Upper lobe of left lung (tissue), 6 donors: ENCODE measurements at regions not wholly inside any gene's neighbourhood (a gene's known extent, or its start where the extent isn't known, plus 50 kb on each side); places are given as distances from the start of the nearest gene placed in this dataset.
"Not testable (repeated sequence)": the region's sequence is repeated elsewhere in the genome, so short reads cannot be mapped to it uniquely, and the experiment has no call there.

Source experiments
- ATAC-seq, 2 donors: fragments of 200-7000 bp; cut with Tn5 transposase; one replicate each; pipeline ENCODE4 v1.9.1; 2022; ENCODE audit warnings: mild to moderate bottlenecking in 2 of 2, moderate library complexity in 2 of 2; ENCODE audit not compliant: low FRiP score in 2 of 2
- DNase-seq, 2 donors: peaks; one replicate each; pipeline ENCODE4 v3.0.0-alpha.2; 2019 to 2020
- H3K27ac ChIP-seq, 4 donors: fragments of 200-600 bp; sonication (generic); one replicate each; pipeline ENCODE4 v1.5.1; 2016 to 2019
- H3K27me3 ChIP-seq, 4 donors: fragments of 200-600 bp; sonication (generic); one replicate each; pipeline ENCODE4 v1.5.1; 2017 to 2019
- H3K36me3 ChIP-seq, 4 donors: fragments of 200-600 bp; sonication (generic); one replicate each; pipeline ENCODE4 v1.5.1; 2016 to 2019
- H3K4me1 ChIP-seq, 4 donors: fragments of 200-600 bp; sonication (generic); one replicate each; pipeline ENCODE4 v1.5.1; 2018 to 2019
- H3K4me3 ChIP-seq, 4 donors: fragments of 200-600 bp; sonication (generic); one replicate each; pipeline ENCODE4 v1.5.1; 2017 to 2019; ENCODE audit warnings: mild to moderate bottlenecking in 2 of 4, moderate library complexity in 1 of 4
- H3K9me3 ChIP-seq, 4 donors: fragments of 200-600 bp; sonication (generic); one replicate each; pipeline ENCODE4 v1.5.1; 2018 to 2019
- EP300 ChIP-seq, 4 donors: sonication (generic); formaldehyde crosslinking; IDR thresholded peaks; one replicate each; pipeline ENCODE4 v1.5.1; 2017; ENCODE audit warnings: antibody characterized with exemption in 4 of 4, control low read depth in 2 of 4
- POLR2A ChIP-seq, 4 donors: fragments of 450-650 bp; IDR thresholded peaks; one replicate each; pipeline ENCODE4 v1.5.1; 2016 to 2017; ENCODE audit warnings: antibody characterized with exemption in 4 of 4, mild to moderate bottlenecking in 2 of 4
- POLR2AphosphoS5 ChIP-seq, 2 donors: sonication (generic); formaldehyde crosslinking; IDR thresholded peaks; one replicate each; pipeline ENCODE4 v1.5.1; 2017; ENCODE audit warnings: antibody characterized with exemption in 2 of 2
- WGBS, 2 donors: methylation state at CpG; one replicate each; pipeline ENCODE4 v1.1.5; 2017 to 2018; 5-methylcytosine and 5-hydroxymethylcytosine counted together
- TF ChIP-seq, protein P1 (sequence below), 6 experiments: fragments of 450-650 bp in 4 of 6; fragments of 200-600 bp in 2 of 6; sonication (generic) in 2 of 6; IDR thresholded peaks; one replicate each; pipeline ENCODE4 v1.5.1; 2016 to 2019; ENCODE audit warnings: antibody characterized with exemption in 6 of 6
- donor health status: DM: no; HTN: no; CAD: no; lungs with moderate emphysema.
- donor health status: DM: no; HTN: yes; CAD: no; lungs with severe emphysema.

DNA sequence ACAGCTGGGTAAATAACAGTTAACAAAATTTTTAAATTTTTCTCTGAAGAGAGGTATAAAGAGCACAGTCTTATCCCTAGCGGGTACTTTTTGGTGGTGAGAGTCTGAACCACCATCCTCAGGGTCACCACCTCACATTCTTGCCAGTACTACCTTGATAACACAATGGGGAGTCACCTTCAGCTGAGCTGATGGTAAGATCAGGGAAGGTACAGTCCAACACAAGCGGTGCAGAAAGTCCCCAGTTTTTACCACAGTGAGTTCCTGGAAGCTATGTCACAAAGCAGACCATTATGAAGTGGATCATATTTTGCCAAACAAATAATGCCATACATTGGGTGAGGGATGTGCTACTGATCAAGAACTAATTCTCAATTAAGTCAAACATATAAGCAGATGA is 176.9 kb downstream of the FASLG start:
- H3K36me3 ChIP-seq, result no peaks in the 10 kb centered on the region
- ATAC-seq (no peak), DNase-seq (no peak)
- no peaks in the 10 kb centered on the region for H3K27me3 ChIP-seq
- H3K27ac ChIP-seq, result no peak overlapping the region
- no peak for TF ChIP-seq EP300 (IDR thresholded peaks at IDR 0.05)
- no peak for TF ChIP-seq POLR2A (IDR thresholded peaks at IDR 0.05)
- TF ChIP-seq, protein P1, sequence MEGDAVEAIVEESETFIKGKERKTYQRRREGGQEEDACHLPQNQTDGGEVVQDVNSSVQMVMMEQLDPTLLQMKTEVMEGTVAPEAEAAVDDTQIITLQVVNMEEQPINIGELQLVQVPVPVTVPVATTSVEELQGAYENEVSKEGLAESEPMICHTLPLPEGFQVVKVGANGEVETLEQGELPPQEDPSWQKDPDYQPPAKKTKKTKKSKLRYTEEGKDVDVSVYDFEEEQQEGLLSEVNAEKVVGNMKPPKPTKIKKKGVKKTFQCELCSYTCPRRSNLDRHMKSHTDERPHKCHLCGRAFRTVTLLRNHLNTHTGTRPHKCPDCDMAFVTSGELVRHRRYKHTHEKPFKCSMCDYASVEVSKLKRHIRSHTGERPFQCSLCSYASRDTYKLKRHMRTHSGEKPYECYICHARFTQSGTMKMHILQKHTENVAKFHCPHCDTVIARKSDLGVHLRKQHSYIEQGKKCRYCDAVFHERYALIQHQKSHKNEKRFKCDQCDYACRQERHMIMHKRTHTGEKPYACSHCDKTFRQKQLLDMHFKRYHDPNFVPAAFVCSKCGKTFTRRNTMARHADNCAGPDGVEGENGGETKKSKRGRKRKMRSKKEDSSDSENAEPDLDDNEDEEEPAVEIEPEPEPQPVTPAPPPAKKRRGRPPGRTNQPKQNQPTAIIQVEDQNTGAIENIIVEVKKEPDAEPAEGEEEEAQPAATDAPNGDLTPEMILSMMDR (IDR thresholded peaks at IDR 0.05), result no peak
- TF ChIP-seq POLR2AphosphoS5 (IDR thresholded peaks at IDR 0.05), result no peak
- no peak overlapping the region for H3K4me3 ChIP-seq
- H3K9me3 ChIP-seq, result no peaks in the 10 kb centered on the region
- 85 to 92% methylated on average over 2 of the region's 2 CpGs for WGBS, 2 donors
- no peaks in the 10 kb centered on the region for H3K4me1 ChIP-seq

DNA sequence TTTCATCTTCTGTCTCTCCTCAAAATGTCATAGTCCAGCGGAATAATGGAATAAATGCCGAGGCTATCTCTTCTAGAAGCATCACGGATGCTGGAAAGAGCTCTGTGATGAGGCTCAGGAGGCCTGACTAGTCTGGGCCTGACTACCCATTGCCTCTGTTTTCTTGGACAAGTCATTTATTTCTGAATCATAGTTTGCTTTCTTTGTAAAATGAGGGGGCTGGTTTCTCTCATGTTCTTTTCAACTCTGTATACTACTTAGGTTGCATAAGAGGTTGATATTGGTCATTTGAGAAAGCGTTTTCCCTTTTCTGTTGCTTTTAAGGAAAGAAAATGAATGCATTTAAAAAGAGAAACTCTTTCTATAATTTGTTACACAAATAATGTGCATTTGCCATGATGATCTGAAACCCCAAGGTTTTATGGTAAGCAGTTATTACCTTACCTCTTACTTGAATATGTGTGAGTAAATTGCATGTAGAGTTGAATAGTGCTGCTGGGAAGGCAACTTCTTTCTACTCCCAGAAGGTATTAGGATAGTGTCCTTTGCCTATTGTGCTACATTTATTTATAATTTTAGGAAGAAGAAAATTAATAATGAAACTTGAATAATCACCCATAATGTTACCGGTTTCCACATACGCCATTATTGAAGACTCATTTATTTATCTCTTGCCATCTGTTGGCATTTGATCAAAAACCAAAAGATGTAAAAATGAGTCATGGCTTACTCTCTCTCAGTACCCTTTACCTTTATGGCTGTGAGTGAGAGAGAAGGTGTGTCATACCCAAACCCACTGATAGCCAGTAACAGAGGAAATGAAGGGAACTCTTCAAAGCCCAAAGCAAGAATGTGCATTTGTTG is 179.1 kb downstream of the FASLG start:
- Histone ChIP-seq H3K27ac (no peak overlapping the region), H3K4me3 (no peak overlapping the region), H3K27me3 (no peaks in the 10 kb centered on the region), H3K4me1 (no peaks in the 10 kb centered on the region), H3K36me3 (no peaks in the 10 kb centered on the region), H3K9me3 (no peaks in the 10 kb centered on the region)
- peak in 1 of 2 donors; percentile 75 for ATAC-seq
- DNase-seq, result no peak
- no peak for TF ChIP-seq POLR2A (IDR thresholded peaks at IDR 0.05)
- no peak for TF ChIP-seq EP300 (IDR thresholded peaks at IDR 0.05)
- no peak for TF ChIP-seq POLR2AphosphoS5 (IDR thresholded peaks at IDR 0.05)
- TF ChIP-seq, protein P1 (IDR thresholded peaks at IDR 0.05), result no peak
- WGBS, 2 donors, result 78 to 85% methylated on average over 6 of the region's 6 CpGs

DNA sequence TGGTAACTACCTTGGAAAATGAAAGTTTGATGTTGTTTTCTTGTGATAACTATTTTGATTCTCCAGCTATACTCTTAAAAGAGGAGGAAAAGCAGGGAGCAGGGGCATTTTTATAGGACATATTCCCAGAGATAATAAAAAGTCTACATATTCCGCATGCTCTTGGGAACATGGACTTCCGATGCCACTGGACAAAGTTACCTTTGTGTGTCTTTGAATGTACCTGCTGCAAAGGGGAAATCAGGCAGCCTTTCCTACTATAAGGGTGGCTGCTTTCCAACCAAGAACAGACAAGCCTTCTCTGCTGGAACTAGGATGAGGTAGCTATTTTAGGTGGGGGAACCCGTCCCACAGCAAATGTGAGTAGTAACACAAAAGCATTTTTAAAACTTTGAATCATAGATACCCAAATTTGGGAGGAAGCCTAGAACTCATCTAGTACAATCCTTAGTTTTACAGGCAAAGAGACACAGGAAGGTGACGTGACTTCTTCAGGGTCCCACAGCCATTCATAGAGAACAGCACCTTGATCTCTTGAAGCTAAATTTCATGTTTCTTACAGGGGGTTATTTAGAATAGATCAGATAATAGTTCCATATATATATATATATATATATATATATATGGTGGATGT is 179.9 kb downstream of the FASLG start:
- Histone ChIP-seq H3K27ac (no peak overlapping the region), H3K4me1 (no peaks in the 10 kb centered on the region), H3K36me3 (no peaks in the 10 kb centered on the region), H3K4me3 (no peak overlapping the region), H3K27me3 (no peaks in the 10 kb centered on the region), H3K9me3 (no peaks in the 10 kb centered on the region)
- 83 to 89% methylated on average over 4 of the region's 4 CpGs for WGBS, 2 donors
- ATAC-seq, result no peak
- DNase-seq, result no peak
- TF ChIP-seq, protein P1 (IDR thresholded peaks at IDR 0.05), result no peak
- no peak for TF ChIP-seq POLR2A (IDR thresholded peaks at IDR 0.05)
- no peak for TF ChIP-seq EP300 (IDR thresholded peaks at IDR 0.05)
- TF ChIP-seq POLR2AphosphoS5 (IDR thresholded peaks at IDR 0.05), result no peak

DNA sequence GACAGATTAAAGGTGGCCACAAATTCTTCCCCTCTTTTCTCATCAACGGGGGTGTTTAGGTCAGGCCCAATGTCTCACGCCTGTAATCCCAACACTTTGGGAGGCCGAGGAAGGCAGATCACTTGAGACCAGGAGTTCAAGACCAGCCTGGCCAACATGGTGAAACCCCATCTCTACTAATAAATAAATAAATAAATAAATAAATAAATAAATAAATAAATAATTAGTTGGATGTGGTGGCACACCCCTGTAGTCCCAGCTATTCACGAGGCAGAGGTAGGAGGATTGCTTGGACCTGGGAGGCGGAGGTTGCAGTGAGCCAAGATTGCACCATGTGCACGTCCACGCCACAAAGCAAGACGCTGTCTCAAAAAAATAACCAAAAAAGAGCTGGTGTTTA is 180.7 kb downstream of the FASLG start:
- H3K27me3 ChIP-seq, H3K4me1 ChIP-seq, ATAC-seq, H3K36me3 ChIP-seq, H3K9me3 ChIP-seq, H3K4me3 ChIP-seq, DNase-seq, H3K27ac ChIP-seq: not testable (repeated sequence)
- WGBS, 2 donors, result 92 to 93% methylated on average over 8 of the region's 8 CpGs

GRCh38 chr1:172843444-172843843 is 184.5 kb downstream of the FASLG start:
- WGBS, 2 donors, result 37 to 43% methylated on average over 2 of the region's 2 CpGs
- Histone ChIP-seq H3K27ac (no peak overlapping the region), H3K4me3 (no peak overlapping the region), H3K4me1 (no peaks in the 10 kb centered on the region), H3K9me3 (no peaks in the 10 kb centered on the region), H3K27me3 (no peaks in the 10 kb centered on the region), H3K36me3 (no peaks in the 10 kb centered on the region)
- TF ChIP-seq EP300 (IDR thresholded peaks at IDR 0.05) (no peak), POLR2A (IDR thresholded peaks at IDR 0.05) (no peak), POLR2AphosphoS5 (IDR thresholded peaks at IDR 0.05) (no peak)
- ATAC-seq (no peak), DNase-seq (no peak)
